ENCODE measurements at regions not wholly inside any gene's neighbourhood (a gene's known extent, or its start where the extent isn't known, plus 50 kb on each side); places are given as distances from the start of the nearest gene placed in this dataset.

- no peak for DNase-seq (ENCODE audit: low spot score)
- Histone ChIP-seq H3K4me3 (no peak overlapping the region), H3K9me3 (no peaks in the 10 kb centered on the region), H3K36me3 (no peaks in the 10 kb centered on the region), H3K4me1 (replicated peaks) (no peaks in the 10 kb centered on the region), H3K27ac (no peak overlapping the region), H3K27me3 (replicated peaks; ENCODE audit: insufficient read depth) (no peaks in the 10 kb centered on the region)
- TF ChIP-seq CTCF (IDR thresholded peaks at IDR 0.05) (no peak), POLR2A (IDR thresholded peaks at IDR 0.05) (no peak), POLR2AphosphoS5 (IDR thresholded peaks at IDR 0.05) (no peak)
- intact Hi-C loops (cut with DNase I): no loop called here
- WGBS: 94% methylated on average over 1 of the region's 1 CpG
These were observed 93.0 kb downstream of the CPN2 start for GRCh38 chr3:194257916-194258668.

- H3K4me1 ChIP-seq (replicated peaks): no peaks in the 10 kb centered on the region
- TF ChIP-seq POLR2A (IDR thresholded peaks at IDR 0.05) (no peak), CTCF (IDR thresholded peaks at IDR 0.05) (no peak), POLR2AphosphoS5 (IDR thresholded peaks at IDR 0.05) (no peak)
- no peak overlapping the region for H3K4me3 ChIP-seq
- no peaks in the 10 kb centered on the region for H3K27me3 ChIP-seq (replicated peaks; ENCODE audit: insufficient read depth)
- intact Hi-C loops (cut with DNase I): no loop called here
- no peaks in the 10 kb centered on the region for H3K9me3 ChIP-seq
- H3K27ac ChIP-seq: no peak overlapping the region
- no peaks in the 10 kb centered on the region for H3K36me3 ChIP-seq
- DNase-seq (ENCODE audit: low spot score): no peak
- 76% methylated on average over 9 of the region's 9 CpGs for WGBS
These were observed 91.0 kb downstream of the CPN2 start for GRCh38 chr3:194259982-194260766.

- Histone ChIP-seq H3K36me3 (no peaks in the 10 kb centered on the region), H3K27ac (no peak overlapping the region), H3K4me1 (replicated peaks) (no peaks in the 10 kb centered on the region), H3K27me3 (replicated peaks; ENCODE audit: insufficient read depth) (no peaks in the 10 kb centered on the region), H3K4me3 (no peak overlapping the region), H3K9me3 (no peaks in the 10 kb centered on the region)
- no peak for TF ChIP-seq POLR2AphosphoS5 (IDR thresholded peaks at IDR 0.05)
- TF ChIP-seq CTCF (IDR thresholded peaks at IDR 0.05): no peak
- TF ChIP-seq POLR2A (IDR thresholded peaks at IDR 0.05): no peak
- no peak for DNase-seq (ENCODE audit: low spot score)
- 92% methylated on average over 6 of the region's 6 CpGs for WGBS
- intact Hi-C loops (cut with DNase I): no loop called here
These were observed 89.5 kb downstream of the CPN2 start for GRCh38 chr3:194261581-194262063.

GRCh38 chr3:194262176-194262924 is 88.8 kb downstream of the CPN2 start:
- Histone ChIP-seq H3K27ac (no peak overlapping the region), H3K4me3 (no peak overlapping the region), H3K36me3 (no peaks in the 10 kb centered on the region), H3K4me1 (replicated peaks) (no peaks in the 10 kb centered on the region), H3K9me3 (no peaks in the 10 kb centered on the region), H3K27me3 (replicated peaks; ENCODE audit: insufficient read depth) (no peaks in the 10 kb centered on the region)
- intact Hi-C loops (cut with DNase I): no loop called here
- 88% methylated on average over 10 of the region's 10 CpGs for WGBS
- no peak for TF ChIP-seq POLR2A (IDR thresholded peaks at IDR 0.05)
- no peak for TF ChIP-seq CTCF (IDR thresholded peaks at IDR 0.05)
- no peak for DNase-seq (ENCODE audit: low spot score)
